GM12875 (cell line): ENCODE measurements at regions not wholly inside any gene's neighbourhood (a gene's known extent, or its start where the extent isn't known, plus 50 kb on each side); places are given as distances from the start of the nearest gene placed in this dataset.
A peak's percentile ranks its signal among the peaks of the same experiment; 100 is the strongest.

Experiments
- H3K4me3 ChIP-seq: one replicate; pipeline ENCODE4 v1.5.1; 2011; ENCODE audit warnings: low read depth, low read length, control low read depth
- CTCF ChIP-seq: IDR thresholded peaks from 2 replicates; pipeline ENCODE4 v1.5.1; 2011; ENCODE audit warnings: low read depth, mild to moderate bottlenecking, control low read depth, inconsistent platforms, low read length, moderate library complexity, borderline replicate concordance; ENCODE audit not compliant: insufficient read depth

GRCh38 chr6:134117409-134117808 lies 65.0 kb upstream of the SLC2A12 start:
- no peak overlapping the region for H3K4me3 ChIP-seq
- no peak for TF ChIP-seq CTCF

GRCh38 chr6:134115715-134116074 lies 63.3 kb upstream of the SLC2A12 start:
- no peak for TF ChIP-seq CTCF
- no peak overlapping the region for H3K4me3 ChIP-seq

- no peak for TF ChIP-seq CTCF
- H3K4me3 ChIP-seq, result no peak overlapping the region
Measured at GRCh38 chr6:134114918-134115714, 62.7 kb upstream of the SLC2A12 start.

- H3K4me3 ChIP-seq, result no peak overlapping the region
- TF ChIP-seq CTCF, result no peak
Measured at GRCh38 chr6:134114489-134114888, 62.1 kb upstream of the SLC2A12 start.

GRCh38 chr6:134111726-134112125 lies 59.3 kb upstream of the SLC2A12 start:
- H3K4me3 ChIP-seq, result no peak overlapping the region
- no peak for TF ChIP-seq CTCF

GRCh38 chr6:134111062-134111677 lies 58.7 kb upstream of the SLC2A12 start:
- TF ChIP-seq CTCF, result peak; percentile 77
- no peak overlapping the region for H3K4me3 ChIP-seq

- no peak for TF ChIP-seq CTCF
- H3K4me3 ChIP-seq, result no peak overlapping the region
Measured at GRCh38 chr6:134106702-134107101, 54.3 kb upstream of the SLC2A12 start.
